Spleen (tissue), 7 donors: ENCODE measurements at regions not wholly inside any gene's neighbourhood (a gene's known extent, or its start where the extent isn't known, plus 50 kb on each side); places are given as distances from the start of the nearest gene placed in this dataset.

ENCODE experiments used
- POLR2A ChIP-seq, 3 donors: fragments of 450-650 bp; IDR thresholded peaks; one replicate each; pipeline ENCODE4 v1.5.1; 2017; ENCODE audit warnings: antibody characterized with exemption in 3 of 3, mild to moderate bottlenecking in 1 of 3
- POLR2AphosphoS5 ChIP-seq, 3 donors: sonication (generic); formaldehyde crosslinking; IDR thresholded peaks; one replicate each; pipeline ENCODE4 v1.5.1; 2017; ENCODE audit warnings: antibody characterized with exemption in 3 of 3
- TF ChIP-seq, protein P1 (sequence below), 11 experiments: fragments of 200-600 bp in 7 of 11; fragments of 450-650 bp in 4 of 11; sonication (generic) in 4 of 11; IDR thresholded peaks in 8 of 11; conservative IDR thresholded peaks in 3 of 11; 1 replicate in 7 of 11; 2 replicates in 4 of 11; pipeline versions ENCODE4 v1.4.0 to v1.8.0; 2016 to 2021; ENCODE audit warnings: antibody characterized with exemption in 11 of 11, inconsistent platforms in 4 of 11, mild to moderate bottlenecking in 1 of 11
- donor health status: DM: no; HTN: no; CAD: no; lungs with moderate emphysema.
- donor health status: DM: no; HTN: no; CAD: no.
- donor health status: DM: no; HTN: no; CAD: no.

DNA sequence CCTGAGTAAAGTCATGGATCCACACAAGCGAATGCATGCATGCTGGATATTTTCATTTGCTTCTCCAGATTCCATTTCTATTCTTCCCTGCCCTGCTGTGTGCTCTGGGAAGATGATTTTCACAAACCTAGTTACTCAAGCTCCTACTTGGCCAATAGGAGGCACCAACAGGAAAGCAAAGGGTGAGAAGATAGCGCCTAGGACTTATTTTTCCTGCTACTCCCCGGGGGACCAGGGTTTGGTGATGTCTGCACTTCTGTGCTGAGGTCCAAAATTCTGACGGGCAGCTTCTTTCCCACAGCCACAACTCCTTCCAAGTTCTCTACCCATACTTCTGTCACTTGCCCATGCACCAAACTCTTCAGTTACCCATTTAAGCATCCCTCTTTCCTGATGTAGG is 509.3 kb upstream of the TENM4 start:
- TF ChIP-seq, protein P1, sequence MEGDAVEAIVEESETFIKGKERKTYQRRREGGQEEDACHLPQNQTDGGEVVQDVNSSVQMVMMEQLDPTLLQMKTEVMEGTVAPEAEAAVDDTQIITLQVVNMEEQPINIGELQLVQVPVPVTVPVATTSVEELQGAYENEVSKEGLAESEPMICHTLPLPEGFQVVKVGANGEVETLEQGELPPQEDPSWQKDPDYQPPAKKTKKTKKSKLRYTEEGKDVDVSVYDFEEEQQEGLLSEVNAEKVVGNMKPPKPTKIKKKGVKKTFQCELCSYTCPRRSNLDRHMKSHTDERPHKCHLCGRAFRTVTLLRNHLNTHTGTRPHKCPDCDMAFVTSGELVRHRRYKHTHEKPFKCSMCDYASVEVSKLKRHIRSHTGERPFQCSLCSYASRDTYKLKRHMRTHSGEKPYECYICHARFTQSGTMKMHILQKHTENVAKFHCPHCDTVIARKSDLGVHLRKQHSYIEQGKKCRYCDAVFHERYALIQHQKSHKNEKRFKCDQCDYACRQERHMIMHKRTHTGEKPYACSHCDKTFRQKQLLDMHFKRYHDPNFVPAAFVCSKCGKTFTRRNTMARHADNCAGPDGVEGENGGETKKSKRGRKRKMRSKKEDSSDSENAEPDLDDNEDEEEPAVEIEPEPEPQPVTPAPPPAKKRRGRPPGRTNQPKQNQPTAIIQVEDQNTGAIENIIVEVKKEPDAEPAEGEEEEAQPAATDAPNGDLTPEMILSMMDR (IDR thresholded peaks at IDR 0.05 in 8 of 11, conservative IDR thresholded peaks at IDR 0.05 in 3 of 11), result no peak
- TF ChIP-seq POLR2AphosphoS5 (IDR thresholded peaks at IDR 0.05) (no peak), POLR2A (IDR thresholded peaks at IDR 0.05) (no peak)
